Small intestine (tissue), 7 donors: ENCODE measurements at regions not wholly inside any gene's neighbourhood (a gene's known extent, or its start where the extent isn't known, plus 50 kb on each side); places are given as distances from the start of the nearest gene placed in this dataset.
"Not testable (repeated sequence)": the region's sequence is repeated elsewhere in the genome, so short reads cannot be mapped to it uniquely, and the experiment has no call there.

Experiments
- DNase-seq, 2 donors: peaks; one replicate each; pipeline versions ENCODE4 v3.0.0 to v3.0.0-alpha.2; 2013
- FAIRE-seq: peaks from 2 replicates; lab custom pipeline; 2012; peaks lifted over from hg19 to GRCh38; lab: Jason Lieb, UNC
- H3K27ac ChIP-seq, 3 donors: one replicate each; pipeline ENCODE4 v1.5.1; 2013; ENCODE audit warnings: low read length in 2 of 3, mild to moderate bottlenecking in 2 of 3, control low read depth in 1 of 3, inconsistent platforms in 1 of 3, low read depth in 1 of 3, moderate library complexity in 1 of 3
- H3K27me3 ChIP-seq, 3 donors: one replicate each; pipeline ENCODE4 v1.6.1; 2013; ENCODE audit warnings: low read length in 3 of 3, inconsistent platforms in 1 of 3; ENCODE audit not compliant: control insufficient read depth in 3 of 3, insufficient read depth in 3 of 3
- H3K36me3 ChIP-seq, 3 donors: one replicate each; pipeline ENCODE4 v1.6.1; 2013; ENCODE audit warnings: low read length in 3 of 3, inconsistent platforms in 1 of 3, low read depth in 1 of 3, mild to moderate bottlenecking in 1 of 3, moderate library complexity in 1 of 3; ENCODE audit not compliant: control insufficient read depth in 3 of 3, insufficient read depth in 2 of 3
- H3K4me1 ChIP-seq, 3 donors: one replicate each; pipeline ENCODE4 v1.6.1; 2013; ENCODE audit warnings: low read length in 2 of 3, inconsistent platforms in 1 of 3, low read depth in 1 of 3, mild to moderate bottlenecking in 1 of 3, moderate library complexity in 1 of 3; ENCODE audit not compliant: control insufficient read depth in 3 of 3, insufficient read depth in 2 of 3
- H3K4me3 ChIP-seq, 3 donors: one replicate each; pipeline ENCODE4 v1.5.1; 2013; ENCODE audit warnings: low read length in 3 of 3, control low read depth in 1 of 3, inconsistent platforms in 1 of 3, low read depth in 1 of 3, mild to moderate bottlenecking in 1 of 3, moderate library complexity in 1 of 3
- H3K9me3 ChIP-seq, 2 donors: one replicate each; pipeline ENCODE4 v1.6.1; 2013; ENCODE audit warnings: low read depth in 1 of 2, low read length in 1 of 2; ENCODE audit not compliant: control insufficient read depth in 2 of 2, insufficient read depth in 1 of 2
- WGBS, 3 donors: extraction: QIAGEN DNeasy Blood & Tissue Kit; methylation state at CpG; one replicate each; pipeline ENCODE4 v1.1.7; 2013; 5-methylcytosine and 5-hydroxymethylcytosine counted together
- donor health status: healthy with polysubstance abuse.
- donor health status: control.
- donor health status: control.
- donor health status: Bipolar disorder and iron deficiency.
- donor health status: healthy.

DNA sequence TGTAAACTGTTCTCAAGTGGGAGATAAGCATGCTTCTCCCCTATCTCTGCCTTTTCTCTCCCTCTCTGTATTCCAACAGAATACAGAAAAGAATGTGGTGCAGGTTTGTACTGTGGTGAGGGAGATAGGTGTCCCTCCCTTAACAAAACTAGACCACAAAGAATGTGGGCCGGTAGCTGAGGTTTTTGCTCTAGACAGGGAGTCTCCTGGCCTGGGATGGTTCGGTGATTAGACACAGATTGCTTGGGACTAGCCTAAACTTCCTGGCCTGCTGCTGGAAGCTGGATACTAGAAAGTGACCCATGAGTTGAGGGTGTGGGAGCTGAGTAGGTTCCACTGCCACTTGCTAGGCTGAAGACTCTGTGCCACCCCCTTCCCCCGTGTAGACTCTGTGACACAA is 143.0 kb downstream of the CXXC4 start:
- DNase-seq = no peak
- no peak overlapping the region for H3K27ac ChIP-seq
- WGBS, 3 donors = 77 to 84% (median 80%) methylated on average over 3 of the region's 3 CpGs
- no peak for FAIRE-seq
- no peaks in the 10 kb centered on the region for H3K36me3 ChIP-seq
- no peak overlapping the region for H3K4me3 ChIP-seq
- no peaks in the 10 kb centered on the region for H3K27me3 ChIP-seq
- H3K9me3 ChIP-seq = peaks cover 0 to 20% of the 10 kb centered on the region in 2 donors
- H3K4me1 ChIP-seq = no peaks in the 10 kb centered on the region

DNA sequence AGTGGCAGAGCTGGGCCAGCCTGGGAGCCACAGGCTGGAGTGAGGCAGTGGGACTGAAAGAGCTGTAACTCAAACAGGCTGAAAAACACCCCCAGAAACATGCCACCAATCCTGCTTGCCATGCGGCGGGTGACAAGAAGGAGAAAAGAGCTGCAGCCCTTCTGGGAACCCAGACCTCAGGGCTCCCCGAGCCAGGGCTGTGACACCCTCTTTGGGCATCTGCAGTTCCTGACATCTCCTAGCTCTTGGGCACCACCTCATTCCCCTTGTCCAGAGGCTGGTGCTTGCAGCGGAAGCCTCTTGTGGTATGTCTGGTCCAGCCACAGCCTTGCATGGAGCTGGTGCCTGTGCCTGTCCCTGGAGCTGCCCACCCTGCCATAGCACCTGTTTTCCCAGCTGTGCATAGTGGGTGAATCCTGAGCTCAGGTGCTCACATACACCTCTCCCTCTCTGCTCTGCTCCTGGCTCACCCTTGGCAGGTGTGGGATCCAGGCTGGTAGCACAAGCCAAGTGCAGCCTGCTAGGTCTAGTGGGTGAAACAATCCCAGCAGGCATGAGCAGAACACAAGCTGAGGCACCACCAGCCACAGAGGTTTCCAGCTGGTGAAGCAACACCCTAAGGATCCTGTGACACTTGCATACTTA is 149.0 kb downstream of the CXXC4 start:
- H3K27me3 ChIP-seq = no peaks in the 10 kb centered on the region
- H3K27ac ChIP-seq = no peak overlapping the region
- no peak for FAIRE-seq
- 92 to 97% (median 95%) methylated on average over 4 of the region's 4 CpGs for WGBS, 3 donors
- H3K4me3 ChIP-seq = no peak overlapping the region
- H3K4me1 ChIP-seq = no peaks in the 10 kb centered on the region
- H3K36me3 ChIP-seq = no peaks in the 10 kb centered on the region
- DNase-seq = no peak
- H3K9me3 ChIP-seq = peaks cover 0 to 19% of the 10 kb centered on the region in 2 donors

DNA sequence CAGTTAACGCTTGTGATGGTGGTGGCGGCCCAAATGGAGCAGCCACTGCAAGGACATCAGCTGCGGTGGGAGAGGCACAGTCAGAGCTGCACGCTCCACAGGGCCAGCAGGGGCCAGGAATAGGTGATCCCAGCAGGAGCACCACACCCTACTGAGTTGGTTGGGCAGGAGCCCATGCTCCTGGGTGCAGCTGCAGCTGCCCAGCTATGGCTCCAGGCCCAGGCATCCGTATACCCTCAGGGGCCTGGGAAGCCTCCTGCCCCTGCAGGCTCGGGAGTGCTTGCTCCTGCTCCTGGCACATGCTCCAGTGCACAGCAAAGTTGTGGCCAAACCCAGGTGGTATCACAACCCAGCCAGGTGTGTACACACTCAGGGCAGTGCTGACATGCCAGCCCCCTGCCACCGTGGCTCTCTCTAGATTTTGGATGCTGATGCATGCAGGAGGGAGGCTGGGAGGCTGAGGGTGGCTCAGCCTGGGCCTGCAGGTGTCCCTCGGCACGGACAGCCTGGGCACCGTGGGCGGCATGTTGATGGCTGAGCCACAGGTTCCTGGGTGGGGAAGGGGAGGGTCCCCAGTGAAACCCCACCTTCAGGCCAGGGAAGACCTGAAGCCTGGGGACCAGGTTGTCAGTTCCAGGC is 150.2 kb downstream of the CXXC4 start:
- no peaks in the 10 kb centered on the region for H3K36me3 ChIP-seq
- DNase-seq = no peak
- no peaks in the 10 kb centered on the region for H3K4me1 ChIP-seq
- H3K27ac ChIP-seq = no peak overlapping the region
- peaks cover 0 to 19% of the 10 kb centered on the region in 2 donors for H3K9me3 ChIP-seq
- no peak overlapping the region for H3K4me3 ChIP-seq
- no peak for FAIRE-seq
- H3K27me3 ChIP-seq = no peaks in the 10 kb centered on the region
- 84 to 91% (median 86%) methylated on average over 11 of the region's 11 CpGs for WGBS, 3 donors

- DNase-seq = no peak
- Histone ChIP-seq H3K9me3 (no peaks in the 10 kb centered on the region), H3K4me1 (no peaks in the 10 kb centered on the region), H3K27ac (no peak overlapping the region), H3K36me3 (no peaks in the 10 kb centered on the region), H3K27me3 (no peaks in the 10 kb centered on the region), H3K4me3 (no peak overlapping the region)
- FAIRE-seq = no peak
Measured at GRCh38 chr4:104334410-104334809, 160.3 kb downstream of the CXXC4 start.

GRCh38 chr4:104330125-104330905 is 164.4 kb downstream of the CXXC4 start:
- DNase-seq = no peak

GRCh38 chr4:104326991-104327694 is 167.6 kb downstream of the CXXC4 start:
- not testable (repeated sequence) for DNase-seq, FAIRE-seq, H3K4me1 ChIP-seq

More at GRCh38 chr4:104330125-104330905, 164.4 kb downstream of the CXXC4 start:
- WGBS, 3 donors = 58 to 71% (median 61%) methylated on average over 6 of the region's 6 CpGs
- no peak for FAIRE-seq
- Histone ChIP-seq H3K9me3 (no peaks in the 10 kb centered on the region), H3K27me3 (no peaks in the 10 kb centered on the region), H3K4me1 (no peaks in the 10 kb centered on the region), H3K4me3 (no peak overlapping the region), H3K27ac (no peak overlapping the region), H3K36me3 (no peaks in the 10 kb centered on the region)

GRCh38 chr4:104302731-104303130 is 192.0 kb downstream of the CXXC4 start:
- H3K27ac ChIP-seq = no peak overlapping the region
- no peak for FAIRE-seq
- WGBS, 3 donors = 55 to 73% (median 63%) methylated on average over 1 of the region's 1 CpG
- no peaks in the 10 kb centered on the region for H3K4me1 ChIP-seq
- no peak for DNase-seq
- no peaks in the 10 kb centered on the region for H3K9me3 ChIP-seq
- H3K27me3 ChIP-seq = no peaks in the 10 kb centered on the region
- H3K36me3 ChIP-seq = no peaks in the 10 kb centered on the region
- no peak overlapping the region for H3K4me3 ChIP-seq

More at GRCh38 chr4:104326991-104327694, 167.6 kb downstream of the CXXC4 start:
- H3K27ac ChIP-seq, H3K9me3 ChIP-seq, H3K36me3 ChIP-seq, H3K4me3 ChIP-seq, H3K27me3 ChIP-seq: not testable (repeated sequence)
- 76 to 85% (median 85%) methylated on average over 12 of the region's 12 CpGs for WGBS, 3 donors

DNA sequence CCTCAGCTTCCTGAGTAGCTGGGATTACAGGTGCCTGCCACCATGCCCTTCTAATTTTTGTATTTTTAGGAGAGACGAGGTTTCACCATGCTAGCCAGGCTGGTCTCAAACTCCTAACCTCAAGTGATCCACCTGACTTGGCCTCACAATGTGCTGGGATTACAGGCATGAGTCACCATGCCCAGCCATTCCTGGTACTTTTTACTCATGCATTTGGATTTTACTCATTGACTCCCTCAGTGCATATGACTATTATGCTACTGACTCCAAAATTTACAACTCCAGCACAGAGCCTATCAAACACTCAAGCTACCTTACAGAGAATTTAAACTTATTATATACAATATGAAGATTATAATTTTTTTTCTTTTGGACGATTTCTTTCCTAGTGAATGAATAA is 199.9 kb downstream of the CXXC4 start:
- DNase-seq (no peak), FAIRE-seq (no peak)
- Histone ChIP-seq H3K4me1 (no peaks in the 10 kb centered on the region), H3K27ac (no peak overlapping the region), H3K9me3 (no peaks in the 10 kb centered on the region), H3K36me3 (no peaks in the 10 kb centered on the region), H3K27me3 (no peaks in the 10 kb centered on the region), H3K4me3 (no peak overlapping the region)
- 69 to 81% (median 76%) methylated on average over 2 of the region's 2 CpGs for WGBS, 3 donors
